GM19324 (cell line): ENCODE measurements at regions not wholly inside any gene's neighbourhood (a gene's known extent, or its start where the extent isn't known, plus 50 kb on each side); places are given as distances from the start of the nearest gene placed in this dataset.
"Not testable (repeated sequence)": the region's sequence is repeated elsewhere in the genome, so short reads cannot be mapped to it uniquely, and the experiment has no call there.

Experiments used
- ATAC-seq: cut with Tn5 transposase; IDR thresholded peaks from one replicate; pipeline ENCODE4 v1.9.1; 2021; ENCODE audit warnings: mild to moderate bottlenecking, moderate library complexity; ENCODE audit not compliant: unreplicated experiment, low FRiP score

- ATAC-seq, result no peak
These were observed 1336.2 kb downstream of the BRD1 start for GRCh38 chr22:48491451-48491941.

GRCh38 chr22:48490500-48491411, 1336.9 kb downstream of the BRD1 start:
- ATAC-seq, result no peak

GRCh38 chr22:48489551-48490499, 1337.8 kb downstream of the BRD1 start:
- ATAC-seq, result no peak

GRCh38 chr22:48488611-48489511, 1338.8 kb downstream of the BRD1 start:
- ATAC-seq, result no peak

DNA sequence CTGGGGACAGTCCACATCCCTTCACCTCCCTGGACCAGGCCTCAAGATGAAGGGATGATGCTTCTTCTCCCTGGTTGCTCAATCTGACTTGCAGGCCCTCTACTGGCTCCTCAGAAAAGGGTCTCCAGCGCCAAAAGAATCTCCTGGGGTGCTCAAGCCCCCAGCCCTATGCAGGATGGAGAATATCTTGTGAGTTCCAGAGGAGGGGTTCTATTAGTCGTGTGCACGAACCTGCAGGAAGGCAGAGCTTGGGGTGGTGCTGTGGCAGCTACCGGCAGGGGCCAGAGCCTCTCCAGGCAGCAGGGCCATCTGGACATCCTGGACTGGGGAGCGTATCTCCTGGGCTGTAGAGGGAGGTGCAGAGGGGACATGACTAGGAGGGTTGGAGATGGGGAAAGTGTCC, 1339.5 kb downstream of the BRD1 start:
- no peak for ATAC-seq

- ATAC-seq, result no peak
These were observed 1341.1 kb downstream of the BRD1 start for GRCh38 chr22:48486558-48486957.

DNA sequence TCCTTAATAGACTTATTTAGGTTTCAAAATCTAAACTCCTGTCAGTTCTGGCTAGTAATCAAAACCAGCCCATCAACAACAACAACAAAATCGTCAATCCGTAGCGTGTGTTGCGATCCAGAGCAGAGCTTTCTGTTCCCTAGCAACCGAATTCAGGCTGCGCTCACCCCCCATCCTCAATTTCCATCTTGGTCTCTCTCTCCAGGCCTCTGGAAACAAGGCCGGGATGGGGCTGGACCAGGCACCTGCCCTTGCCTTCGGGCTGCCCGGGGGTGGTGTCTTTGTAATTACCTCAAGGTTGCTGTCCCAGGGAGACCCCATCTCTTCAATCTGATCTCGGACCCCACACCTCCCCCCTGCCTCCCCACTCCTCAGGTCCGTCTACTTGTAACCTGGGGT, 1341.5 kb downstream of the BRD1 start:
- ATAC-seq, result no peak

DNA sequence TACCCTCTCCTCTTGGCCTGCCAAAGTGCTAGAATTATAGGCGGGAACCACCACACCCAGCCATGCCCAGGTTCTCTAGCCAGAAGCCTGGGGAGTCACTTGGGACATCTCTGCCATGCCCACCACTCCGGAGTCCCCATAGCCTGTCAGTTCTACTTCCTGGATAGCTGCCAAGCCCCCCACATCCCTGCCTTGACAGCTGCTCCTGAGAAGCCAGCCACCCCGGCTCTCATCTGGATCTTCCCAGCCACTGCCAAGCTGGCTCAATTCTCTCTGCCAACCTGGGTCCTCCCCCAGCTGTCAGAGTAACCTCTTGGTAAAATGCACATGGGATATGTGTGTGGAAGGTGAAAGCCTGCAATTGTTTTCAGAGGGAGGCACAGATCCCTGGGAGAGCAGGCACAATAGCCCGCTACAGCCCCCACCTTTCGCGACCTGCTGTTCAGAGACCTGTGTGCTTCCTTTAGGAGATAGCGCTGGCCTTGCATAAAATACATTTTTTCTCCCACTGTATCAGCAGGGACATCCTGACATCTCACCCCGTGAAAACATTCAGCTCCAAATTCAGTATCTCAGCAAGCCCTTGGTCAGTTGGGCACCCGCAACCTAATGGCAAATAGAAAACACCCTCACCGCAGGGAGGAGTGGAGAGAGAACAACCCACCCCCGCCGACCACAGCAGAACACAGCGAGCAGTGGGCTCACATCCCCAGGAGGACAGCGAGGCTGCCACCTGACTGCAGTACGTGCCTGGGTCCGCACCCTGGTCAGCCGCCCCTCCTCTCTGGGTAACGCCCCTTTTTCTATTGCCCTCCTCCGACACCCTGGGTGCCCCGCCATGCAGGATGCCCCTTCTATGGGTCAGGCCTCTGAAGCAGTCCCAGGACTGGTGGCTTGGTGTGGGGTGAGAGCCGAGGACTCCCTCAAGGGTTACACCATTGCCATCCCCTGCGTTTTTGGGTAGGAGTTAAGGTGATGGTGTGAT, 1342.2 kb downstream of the BRD1 start:
- no peak for ATAC-seq

DNA sequence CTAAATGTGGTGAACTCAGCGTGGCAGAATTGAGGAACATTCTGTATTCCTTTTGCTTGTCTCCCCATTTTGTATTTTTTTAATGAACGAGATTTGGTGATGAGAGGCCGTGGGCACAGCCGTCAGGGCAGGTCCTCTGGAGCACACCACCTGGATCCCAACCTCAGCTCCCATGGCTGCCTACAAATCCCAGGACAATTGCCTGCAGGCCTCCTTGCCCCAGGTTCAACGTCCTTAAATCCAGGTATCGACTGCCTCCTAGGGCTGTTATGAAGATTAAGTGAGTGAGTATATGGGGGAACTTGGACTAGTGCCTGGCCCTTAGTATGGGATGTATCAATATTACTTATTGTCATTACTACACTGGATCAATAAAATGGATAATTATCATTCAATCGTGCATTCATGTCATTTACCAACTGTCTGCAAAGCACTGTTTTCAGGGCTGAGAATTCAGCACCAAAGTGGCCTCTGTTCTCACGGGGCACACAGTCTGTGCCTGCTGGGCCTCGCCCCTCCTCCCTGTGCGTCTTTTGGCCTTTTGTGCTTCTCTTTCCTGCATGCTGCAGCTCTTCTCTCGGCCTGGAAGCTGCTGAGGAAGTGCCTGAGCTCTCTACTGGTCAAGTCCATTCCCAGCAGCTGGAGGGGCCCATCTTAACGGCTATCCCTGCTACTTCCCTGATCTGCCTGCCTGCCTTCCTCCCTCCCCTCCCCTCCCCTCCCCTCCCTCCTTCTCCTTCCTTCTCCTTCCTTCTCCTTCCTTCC, 1343.7 kb downstream of the BRD1 start:
- ATAC-seq, result no peak

GRCh38 chr22:48482771-48483170, 1344.9 kb downstream of the BRD1 start:
- no peak for ATAC-seq

- ATAC-seq, result not testable (repeated sequence)
These were observed 1345.5 kb downstream of the BRD1 start for GRCh38 chr22:48482198-48482597.

- ATAC-seq, result no peak
These were observed 1345.9 kb downstream of the BRD1 start for GRCh38 chr22:48481748-48482147.

- ATAC-seq, result no peak
These were observed 1349.0 kb downstream of the BRD1 start for GRCh38 chr22:48478529-48479265.

DNA sequence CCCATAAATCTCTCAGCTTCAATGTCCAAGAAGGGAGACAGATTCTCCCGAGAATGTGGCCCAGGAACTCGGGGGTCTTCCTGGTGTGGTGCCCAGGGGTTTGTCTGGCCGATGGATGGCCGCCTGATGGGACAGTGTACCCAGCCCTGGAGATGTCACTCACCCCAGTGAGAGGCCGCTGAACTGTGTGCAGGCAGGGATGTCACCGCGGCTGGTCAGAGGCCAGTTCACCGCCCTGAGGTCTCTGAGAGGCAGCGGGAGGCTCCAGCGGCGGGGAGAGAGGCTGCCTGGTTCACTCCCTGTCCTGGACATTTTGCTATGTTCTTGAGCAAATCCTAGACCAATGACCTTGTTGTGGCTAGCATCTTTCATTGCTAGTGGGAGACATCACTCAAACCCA, 1349.5 kb downstream of the BRD1 start:
- no peak for ATAC-seq

DNA sequence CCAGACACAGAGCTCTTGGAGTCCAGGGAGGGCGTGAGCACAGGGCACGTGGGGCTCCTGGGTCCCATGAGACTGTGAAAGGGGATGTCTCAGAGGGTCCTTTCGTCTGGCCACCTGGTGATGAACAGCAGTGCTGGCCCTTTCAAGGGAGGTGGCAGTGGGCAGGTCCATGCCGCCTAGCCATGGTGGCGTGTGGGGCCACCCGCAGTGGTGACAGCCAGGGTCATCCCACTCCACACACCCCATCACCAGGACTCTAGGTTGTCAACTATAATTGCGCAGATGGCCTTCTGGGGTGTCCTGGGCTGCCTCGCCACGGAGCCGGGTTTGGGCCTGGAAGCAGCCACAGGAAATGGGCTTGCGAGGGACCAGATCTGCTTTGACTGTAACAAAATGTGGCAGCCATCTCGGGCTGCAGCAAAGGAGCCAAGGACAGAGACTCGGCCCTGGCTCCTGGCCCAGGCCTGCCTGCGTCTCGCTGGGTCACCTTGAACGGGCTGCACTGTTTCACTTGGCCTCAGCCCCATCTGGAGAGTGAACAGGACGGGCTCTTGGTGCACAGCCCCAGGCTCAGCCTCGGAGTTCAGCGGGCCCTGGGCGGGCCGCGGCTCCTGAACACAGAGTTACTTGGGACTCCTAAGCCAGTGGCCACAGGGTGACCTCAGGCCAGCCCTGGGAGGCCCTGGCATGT, 1350.5 kb downstream of the BRD1 start:
- no peak for ATAC-seq

DNA sequence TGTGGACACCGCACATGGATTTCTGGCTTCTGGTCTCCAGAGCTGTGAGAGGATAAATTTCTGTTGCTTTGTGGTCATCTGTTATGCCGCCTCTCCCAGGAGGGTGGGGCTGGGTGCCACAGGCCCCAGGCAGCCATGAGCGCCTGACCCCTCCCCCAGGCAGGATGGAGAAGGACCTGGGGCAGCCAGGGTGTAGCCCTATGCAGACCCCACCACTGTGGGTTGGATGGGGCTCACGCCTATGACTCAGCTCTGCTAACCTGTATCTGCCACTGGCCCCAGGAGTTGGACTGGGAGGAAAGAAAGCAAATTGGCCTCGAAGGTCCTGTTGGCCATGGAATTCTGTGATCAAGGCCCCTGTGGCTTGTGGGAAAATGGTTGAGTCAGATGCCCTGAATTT, 1351.1 kb downstream of the BRD1 start:
- ATAC-seq, result no peak
